GM12878 (cell line): ENCODE measurements at regions not wholly inside any gene's neighbourhood (a gene's known extent, or its start where the extent isn't known, plus 50 kb on each side); places are given as distances from the start of the nearest gene placed in this dataset.

Experiments
- ATAC-seq: fragments of 200-7000 bp; cut with Tn5 transposase; 3 replicates; pipeline ENCODE4 v1.9.1; 2020; ENCODE audit warnings: mild to moderate bottlenecking, moderate library complexity
- BruUV-seq: library from RNA; stranded (reverse); fragments of 400-500 nt; replicated peaks from 2 replicates; lab custom pipeline; 2021; lab: Mats Ljungman, UMichigan
- CTCF ChIA-PET: fragments of 300-600 bp; sonication (Branson Sonifier 250); formaldehyde crosslinking; extraction: SDS; loops from one replicate; lab custom pipeline; 2021; ENCODE audit warnings: inconsistent platforms; lab: Yijun Ruan, JAX
- POLR2A ChIA-PET: fragments of 350-600 bp; formaldehyde crosslinking; extraction: SDS; loops from one replicate; lab custom pipeline; 2021; ENCODE audit warnings: inconsistent platforms; lab: Charles Lee
- RAD21 ChIA-PET: fragments of 300-600 bp; sonication (Branson Sonifier 250); formaldehyde crosslinking; loops from one replicate; lab custom pipeline; 2023; ENCODE audit warnings: antibody characterized with exemption; ENCODE audit not compliant: unreplicated experiment; lab: Charles Lee
- SMC1A ChIA-PET: fragments of 300-600 bp; sonication (Branson Sonifier 250); formaldehyde crosslinking; loops from one replicate; lab custom pipeline; 2023; ENCODE audit not compliant: unreplicated experiment, uncharacterized antibody; lab: Charles Lee
- DNase-seq: peaks from one replicate; pipeline ENCODE4 v3.0.0-alpha.2; 2011; ENCODE audit warnings: low read depth, low spot score
- FAIRE-seq: peaks from 3 replicates; lab custom pipeline; 2011; peaks lifted over from hg19 to GRCh38; lab: Jason Lieb, UNC
- H2AFZ ChIP-seq: 2 replicates; pipeline ENCODE4 v1.6.0; 2011; ENCODE audit warnings: low read depth, low read length, control low read depth; ENCODE audit not compliant: control insufficient read depth
- H3K27ac ChIP-seq: 2 replicates; pipeline ENCODE4 v1.5.1; 2011; ENCODE audit warnings: control low read depth; ENCODE audit not compliant: control insufficient read depth, insufficient read depth
- H3K27me3 ChIP-seq, 2 experiments: replicated peaks in 1 of 2; 2 replicates each; pipeline versions ENCODE4 v1.6.0 to v1.6.1; 2011; ENCODE audit warnings: low read length in 1 of 2; ENCODE audit not compliant: control insufficient read depth in 2 of 2, insufficient read depth in 2 of 2
- H3K36me3 ChIP-seq, 2 experiments: 2 replicates each; pipeline ENCODE4 v1.5.1; 2011; ENCODE audit warnings: low read length in 1 of 2; ENCODE audit not compliant: control insufficient read depth in 2 of 2, insufficient read depth in 2 of 2
- H3K4me1 ChIP-seq: 2 replicates; pipeline ENCODE4 v1.6.1; 2011; ENCODE audit warnings: mild to moderate bottlenecking, low read length, moderate library complexity, mixed read lengths; ENCODE audit not compliant: control insufficient read depth, insufficient read depth
- H3K4me2 ChIP-seq: 2 replicates; pipeline ENCODE4 v1.6.0; 2011; ENCODE audit warnings: control low read depth; ENCODE audit not compliant: control insufficient read depth, insufficient read depth
- H3K4me3 ChIP-seq: fragments of 200-600 bp; sonication (generic); 2 replicates; pipeline ENCODE4 v1.5.1; 2016
- H3K79me2 ChIP-seq: 2 replicates; pipeline ENCODE4 v1.6.0; 2011; ENCODE audit warnings: low read length; ENCODE audit not compliant: control insufficient read depth, insufficient read depth
- H3K9ac ChIP-seq: 2 replicates; pipeline ENCODE4 v1.8.0; 2011; ENCODE audit warnings: low read length, control low read depth, mixed read lengths; ENCODE audit not compliant: control insufficient read depth, insufficient read depth
- H3K9me3 ChIP-seq: replicated peaks from 3 replicates; pipeline ENCODE4 v1.5.1; 2011; ENCODE audit warnings: mild to moderate bottlenecking, low read length; ENCODE audit not compliant: control insufficient read depth, insufficient read depth
- H4K20me1 ChIP-seq: 2 replicates; pipeline ENCODE4 v1.6.0; 2011; ENCODE audit not compliant: control insufficient read depth, insufficient read depth
- CEBPZ ChIP-seq: fragments of 150-350 bp; IDR thresholded peaks from 2 replicates; pipeline ENCODE4 v1.6.1; 2016; ENCODE audit warnings: low read depth, low read length
- EGR1 ChIP-seq, 2 experiments: IDR thresholded peaks; 1 replicate in 1 of 2; 2 replicates in 1 of 2; pipeline ENCODE4 v1.6.1; 2011 to 2012; ENCODE audit warnings: low read depth in 2 of 2, low read length in 2 of 2, borderline replicate concordance in 1 of 2, mild to moderate bottlenecking in 1 of 2, moderate library complexity in 1 of 2
- IRF5 ChIP-seq: fragments of 450-650 bp; IDR thresholded peaks from 2 replicates; pipeline ENCODE4 v1.6.1; 2017; ENCODE audit warnings: borderline replicate concordance
- LARP7 ChIP-seq: fragments of 450-650 bp; IDR thresholded peaks from 2 replicates; pipeline ENCODE4 v1.6.1; 2017; ENCODE audit warnings: mild to moderate bottlenecking
- MXI1 ChIP-seq: fragments of 150-350 bp; IDR thresholded peaks from 2 replicates; pipeline ENCODE4 v1.6.1; 2011; ENCODE audit warnings: low read depth, mild to moderate bottlenecking, inconsistent platforms, low read length, improper control_type of control experiment
- MYC ChIP-seq: IDR thresholded peaks from 2 replicates; pipeline ENCODE4 v1.6.1; 2011; ENCODE audit warnings: mild to moderate bottlenecking, low read length, moderate library complexity, inconsistent platforms; ENCODE audit not compliant: insufficient read depth, insufficient replicate concordance, insufficient read length, severe bottlenecking
- NFIC ChIP-seq: IDR thresholded peaks from 2 replicates; pipeline ENCODE4 v1.6.1; 2012; ENCODE audit warnings: low read depth, mild to moderate bottlenecking, inconsistent platforms, low read length, moderate library complexity
- NFYA ChIP-seq: IDR thresholded peaks from 2 replicates; pipeline ENCODE4 v1.6.1; 2011; ENCODE audit warnings: low read depth, mild to moderate bottlenecking, low read length, improper control_type of control experiment, borderline replicate concordance
- PAX5 ChIP-seq: IDR thresholded peaks from 2 replicates; pipeline ENCODE4 v1.6.1; 2011; ENCODE audit warnings: low read depth, low read length, borderline replicate concordance
- PML ChIP-seq: IDR thresholded peaks from 2 replicates; pipeline ENCODE4 v1.6.1; 2012; ENCODE audit warnings: low read length, inconsistent platforms
- RB1 ChIP-seq: fragments of 450-650 bp; formaldehyde crosslinking; IDR thresholded peaks from 2 replicates; pipeline ENCODE4 v1.6.1; 2017; ENCODE audit warnings: mild to moderate bottlenecking, borderline replicate concordance
- SUZ12 ChIP-seq: fragments of 200-600 bp; sonication (generic); IDR thresholded peaks from one replicate; pipeline ENCODE4 v1.6.1; 2018; ENCODE audit warnings: antibody characterized with exemption, mild to moderate bottlenecking; ENCODE audit not compliant: unreplicated experiment
- WGBS: methylation state at CpG from one replicate; pipeline ENCODE4 v1.1.6; 2016; ENCODE audit warnings: low lambda C conversion rate; ENCODE audit not compliant: insufficient replicate concordance, insufficient coverage; ENCODE audit errors: missing lambda C conversion rate; 5-methylcytosine and 5-hydroxymethylcytosine counted together
- in situ Hi-C: fragments of 300-500 bp; cut with MboI; formaldehyde crosslinking; loops from 9 replicates; pipeline ENCODE4 v1.14.3; 2018; ENCODE audit warnings: mixed read lengths
- intact Hi-C: fragments of 100-400 bp; cut with micrococcal nuclease; formaldehyde crosslinking; loops from one replicate; pipeline ENCODE4 v1.14.2; 2022; ENCODE audit not compliant: unreplicated experiment

DNA sequence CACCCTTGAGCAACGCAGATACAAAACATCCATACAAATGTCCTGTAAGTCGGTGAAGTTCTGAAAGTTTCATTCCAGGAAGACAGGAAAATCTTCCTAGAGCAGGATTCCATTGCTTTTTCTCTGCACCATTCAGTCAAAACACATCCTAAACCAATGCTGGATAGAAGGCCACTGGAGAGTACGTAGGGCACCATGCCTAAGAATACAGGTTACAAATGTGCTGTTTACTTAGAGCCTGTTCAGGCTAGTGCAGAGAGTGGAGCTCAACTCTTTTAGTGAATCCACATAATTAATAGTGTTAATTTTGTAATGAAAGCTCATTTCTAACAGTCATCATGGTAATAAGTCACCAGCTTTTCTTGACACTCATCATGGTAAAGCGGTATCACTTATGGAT is 187.6 kb downstream of the NHLRC3 start:
- Histone ChIP-seq H2AFZ (no peak overlapping the region), H4K20me1 (no peaks in the 10 kb centered on the region), H3K27me3 (no peaks in the 10 kb centered on the region), H3K4me3 (no peak overlapping the region), H3K27ac (no peak overlapping the region), H3K4me1 (no peaks in the 10 kb centered on the region), H3K9ac (no peak overlapping the region), H3K79me2 (no peaks in the 10 kb centered on the region), H3K36me3 (no peaks in the 10 kb centered on the region), H3K9me3 (no peaks in the 10 kb centered on the region), H3K4me2 (no peak overlapping the region)
- RAD21 ChIA-PET = no interaction called here
- BruUV-seq = no TSS peak
- in situ Hi-C loops = no loop called here
- ATAC-seq = no peak
- no peak for FAIRE-seq
- intact Hi-C loops = no loop called here
- POLR2A ChIA-PET = no interaction called here
- DNase-seq = no peak
- SMC1A ChIA-PET = interaction anchor here (0.7 to 1.7 kb wide), 4 partner anchors 13 to 271 kb away, joined by 3 to 4 read pairs (median 4); no protein-coding TSS in a partner anchor
- WGBS = 15% methylated on average over 4 of the region's 4 CpGs
- TF ChIP-seq SUZ12 (no peak), CEBPZ (no peak)
- TF ChIP-seq, all 136 proteins: peak for 0
- CTCF ChIA-PET = no interaction called here

- ChIA-PET CTCF (interaction anchor here (1.4 kb wide), 1 partner anchor 13 kb away, joined by 5 read pairs; no protein-coding TSS in a partner anchor), POLR2A (no interaction called here), SMC1A (interaction anchor here (0.7 to 1.7 kb wide), 4 partner anchors 14 to 271 kb away, joined by 3 to 4 read pairs (median 4); no protein-coding TSS in a partner anchor), RAD21 (no interaction called here)
- no peak for DNase-seq
- in situ Hi-C loops = no loop called here
- Histone ChIP-seq H3K4me3 (no peak overlapping the region), H3K36me3 (no peaks in the 10 kb centered on the region), H4K20me1 (no peaks in the 10 kb centered on the region), H2AFZ (no peak overlapping the region), H3K9me3 (no peaks in the 10 kb centered on the region), H3K4me1 (no peaks in the 10 kb centered on the region), H3K4me2 (no peak overlapping the region), H3K9ac (no peak overlapping the region), H3K79me2 (no peaks in the 10 kb centered on the region), H3K27ac (no peak overlapping the region), H3K27me3 (no peaks in the 10 kb centered on the region)
- intact Hi-C loops = no loop called here
- no peak for FAIRE-seq
- WGBS = 44% methylated on average over 3 of the region's 3 CpGs
- TF ChIP-seq NFYA = no peak
- no peak for TF ChIP-seq PAX5
- TF ChIP-seq IRF5 = no peak
- no peak for TF ChIP-seq PML
- no peak for TF ChIP-seq EGR1 (IDR thresholded peaks at IDR 0.05; ENCODE audit: borderline replicate concordance in 1 of 2, low read depth in 2 of 2, low read length in 2 of 2)
- TF ChIP-seq LARP7 = no peak
- TF ChIP-seq MXI1 = no peak
- no peak for TF ChIP-seq MYC
- TF ChIP-seq RB1 = no peak
- no peak for TF ChIP-seq NFIC
- ATAC-seq = no peak
- BruUV-seq = no TSS peak
These were observed 188.1 kb downstream of the NHLRC3 start for GRCh38 chr13:39226359-39226758.
